ENCODE measurements at regions not wholly inside any gene's neighbourhood (a gene's known extent, or its start where the extent isn't known, plus 50 kb on each side); places are given as distances from the start of the nearest gene placed in this dataset.

GRCh38 chr5:143564417-143564816 is 160.9 kb upstream of the NR3C1 start:
- H3K4me3 ChIP-seq (ENCODE audit: low read depth, low read length) = no peak overlapping the region
- TF ChIP-seq CTCF (IDR thresholded peaks at IDR 0.05; ENCODE audit: low read depth, low read length, missing control alignments) = no peak
- DNase-seq (ENCODE audit: low read depth) = peak; percentile 67

GRCh38 chr5:143562935-143563334 is 159.4 kb upstream of the NR3C1 start:
- DNase-seq (ENCODE audit: low read depth) = no peak
- no peak for TF ChIP-seq CTCF (IDR thresholded peaks at IDR 0.05; ENCODE audit: low read depth, low read length, missing control alignments)
- no peak overlapping the region for H3K4me3 ChIP-seq (ENCODE audit: low read depth, low read length)

- TF ChIP-seq CTCF (IDR thresholded peaks at IDR 0.05; ENCODE audit: low read depth, low read length, missing control alignments) = no peak
- DNase-seq (ENCODE audit: low read depth) = no peak
- H3K4me3 ChIP-seq (ENCODE audit: low read depth, low read length) = no peak overlapping the region
Measured at GRCh38 chr5:143561219-143561618, 157.7 kb upstream of the NR3C1 start.

GRCh38 chr5:143560378-143560777 is 156.9 kb upstream of the NR3C1 start:
- TF ChIP-seq CTCF (IDR thresholded peaks at IDR 0.05; ENCODE audit: low read depth, low read length, missing control alignments) = no peak
- H3K4me3 ChIP-seq (ENCODE audit: low read depth, low read length) = no peak overlapping the region
- DNase-seq (ENCODE audit: low read depth) = no peak

DNA sequence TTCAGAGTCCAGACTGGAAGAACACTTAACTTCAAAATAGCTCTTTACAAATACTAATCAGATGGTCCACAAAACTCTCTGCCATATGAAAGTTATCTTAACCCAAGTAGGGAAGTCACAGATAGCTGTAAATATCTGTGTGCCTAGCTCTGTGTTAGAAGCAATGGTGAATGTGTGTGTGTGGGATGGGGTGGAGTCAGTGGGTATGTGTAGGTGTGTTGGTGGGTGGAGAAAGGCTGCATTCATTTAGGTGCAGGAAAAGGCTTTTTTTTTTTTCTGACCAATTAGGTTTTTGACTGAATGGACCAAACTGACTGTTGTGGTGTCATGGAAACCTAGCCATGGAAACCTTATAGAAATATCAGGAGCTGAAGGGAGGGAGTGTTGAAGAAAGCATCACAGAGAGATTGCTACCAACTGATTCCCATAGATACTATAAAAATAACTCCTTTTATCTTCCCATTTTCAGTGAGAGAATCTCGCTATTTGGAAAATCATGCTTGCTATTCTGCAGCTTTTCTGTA is 156.2 kb upstream of the NR3C1 start:
- no peak for TF ChIP-seq CTCF (IDR thresholded peaks at IDR 0.05; ENCODE audit: low read depth, low read length, missing control alignments)
- no peak for DNase-seq (ENCODE audit: low read depth)
- H3K4me3 ChIP-seq (ENCODE audit: low read depth, low read length) = no peak overlapping the region

DNA sequence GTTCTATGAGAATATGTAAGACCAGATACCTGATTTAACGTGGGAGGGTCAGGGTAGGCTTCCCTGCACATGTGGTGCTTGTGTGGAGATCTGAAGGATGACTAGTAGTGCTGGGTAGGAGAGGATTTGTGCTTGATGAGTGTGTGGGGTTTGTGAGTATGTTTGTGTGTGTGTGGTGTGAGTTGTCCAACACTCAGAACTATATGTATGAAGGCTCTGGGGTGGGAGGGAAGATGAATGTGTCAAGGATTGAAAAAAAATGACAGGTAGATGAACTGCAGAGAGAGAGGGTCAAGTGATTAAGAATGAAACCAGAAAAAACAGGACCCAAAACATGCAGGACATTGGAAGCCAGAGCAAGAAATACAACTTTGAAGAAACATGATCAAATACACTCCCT is 154.6 kb upstream of the NR3C1 start:
- no peak for TF ChIP-seq CTCF (IDR thresholded peaks at IDR 0.05; ENCODE audit: low read depth, low read length, missing control alignments)

GRCh38 chr5:143557061-143557818 is 153.8 kb upstream of the NR3C1 start:
- no peak for TF ChIP-seq CTCF (IDR thresholded peaks at IDR 0.05; ENCODE audit: low read depth, low read length, missing control alignments)
- DNase-seq (ENCODE audit: low read depth) = no peak
- no peak overlapping the region for H3K4me3 ChIP-seq (ENCODE audit: low read depth, low read length)

More for the DNA sequence above, 154.6 kb upstream of the NR3C1 start:
- no peak overlapping the region for H3K4me3 ChIP-seq (ENCODE audit: low read depth, low read length)
- no peak for DNase-seq (ENCODE audit: low read depth)

Data from GM12864 (cell line).